HL-60 (cell line): ENCODE measurements at regions not wholly inside any gene's neighbourhood (a gene's known extent, or its start where the extent isn't known, plus 50 kb on each side); places are given as distances from the start of the nearest gene placed in this dataset.

Source experiments
- CTCF ChIP-seq: IDR thresholded peaks from one replicate; pipeline ENCODE4 v1.5.1; 2011; ENCODE audit warnings: low read length, control low read depth, inconsistent platforms; ENCODE audit not compliant: insufficient read depth
- GABPA ChIP-seq: IDR thresholded peaks from 2 replicates; pipeline ENCODE4 v1.6.1; 2012; ENCODE audit warnings: low read depth
- POLR2AphosphoS5 ChIP-seq: IDR thresholded peaks from 2 replicates; pipeline ENCODE4 v1.6.1; 2012; ENCODE audit warnings: low read depth
- REST ChIP-seq: IDR thresholded peaks from 2 replicates; pipeline ENCODE4 v1.6.1; 2012; ENCODE audit warnings: low read depth; ENCODE audit not compliant: insufficient replicate concordance

GRCh38 chr4:13240066-13240465, 244.1 kb downstream of the RAB28 start:
- TF ChIP-seq REST = no peak
- TF ChIP-seq CTCF = no peak
- TF ChIP-seq POLR2AphosphoS5 = no peak
- TF ChIP-seq GABPA = no peak
